ENCODE measurements at regions not wholly inside any gene's neighbourhood (a gene's known extent, or its start where the extent isn't known, plus 50 kb on each side); places are given as distances from the start of the nearest gene placed in this dataset.

DNA sequence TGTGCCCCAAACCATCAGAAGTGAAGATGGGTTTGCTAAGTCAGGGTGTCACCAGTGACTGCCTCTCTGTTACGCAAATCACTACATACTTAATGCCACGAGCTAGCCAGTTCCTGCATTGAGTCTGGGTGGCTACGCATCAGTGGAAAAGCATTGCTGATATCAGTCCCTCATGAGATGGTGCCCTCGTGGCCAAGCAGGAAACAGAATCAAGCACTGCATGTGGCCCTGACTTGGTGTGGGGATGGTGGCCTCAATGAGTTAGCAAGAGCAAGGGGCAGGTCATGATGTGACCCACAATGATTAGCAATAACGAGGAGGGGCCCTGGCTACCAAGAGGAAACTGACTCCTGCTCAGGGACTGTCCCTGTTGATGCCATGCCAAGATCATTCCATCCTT lies 51.6 kb upstream of the FNDC1 start:
- TF ChIP-seq, protein P1, sequence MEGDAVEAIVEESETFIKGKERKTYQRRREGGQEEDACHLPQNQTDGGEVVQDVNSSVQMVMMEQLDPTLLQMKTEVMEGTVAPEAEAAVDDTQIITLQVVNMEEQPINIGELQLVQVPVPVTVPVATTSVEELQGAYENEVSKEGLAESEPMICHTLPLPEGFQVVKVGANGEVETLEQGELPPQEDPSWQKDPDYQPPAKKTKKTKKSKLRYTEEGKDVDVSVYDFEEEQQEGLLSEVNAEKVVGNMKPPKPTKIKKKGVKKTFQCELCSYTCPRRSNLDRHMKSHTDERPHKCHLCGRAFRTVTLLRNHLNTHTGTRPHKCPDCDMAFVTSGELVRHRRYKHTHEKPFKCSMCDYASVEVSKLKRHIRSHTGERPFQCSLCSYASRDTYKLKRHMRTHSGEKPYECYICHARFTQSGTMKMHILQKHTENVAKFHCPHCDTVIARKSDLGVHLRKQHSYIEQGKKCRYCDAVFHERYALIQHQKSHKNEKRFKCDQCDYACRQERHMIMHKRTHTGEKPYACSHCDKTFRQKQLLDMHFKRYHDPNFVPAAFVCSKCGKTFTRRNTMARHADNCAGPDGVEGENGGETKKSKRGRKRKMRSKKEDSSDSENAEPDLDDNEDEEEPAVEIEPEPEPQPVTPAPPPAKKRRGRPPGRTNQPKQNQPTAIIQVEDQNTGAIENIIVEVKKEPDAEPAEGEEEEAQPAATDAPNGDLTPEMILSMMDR (IDR thresholded peaks at IDR 0.05; ENCODE audit: extremely low read depth in 1 of 2, insufficient read depth in 1 of 2, low read depth in 1 of 2, low read length in 2 of 2), result no peak
- TF ChIP-seq POLR2A (IDR thresholded peaks at IDR 0.05; ENCODE audit: low read depth, low read length) (no peak), MYC (IDR thresholded peaks at IDR 0.05; ENCODE audit: low read depth, low read length) (no peak), EZH2 (IDR thresholded peaks at IDR 0.05; ENCODE audit: borderline replicate concordance, low read depth, low read length, severe bottlenecking) (no peak), FOS (IDR thresholded peaks at IDR 0.05; ENCODE audit: borderline replicate concordance, insufficient read depth, low read length) (no peak)
